CD4-positive, alpha-beta T cell treated with Interleukin-21 for 1 hour (primary cell): ENCODE measurements at regions not wholly inside any gene's neighbourhood (a gene's known extent, or its start where the extent isn't known, plus 50 kb on each side); places are given as distances from the start of the nearest gene placed in this dataset.

Experiments
- DNase-seq: peaks from one replicate; pipeline ENCODE4 v3.0.0-alpha.2; 2020

- DNase-seq = no peak
Measured at GRCh38 chr6:54010340-54011276, 100.6 kb upstream of the MLIP start.

GRCh38 chr6:54011277-54011648 is 100.0 kb upstream of the MLIP start:
- no peak for DNase-seq

GRCh38 chr6:54013966-54014365 is 97.3 kb upstream of the MLIP start:
- no peak for DNase-seq

GRCh38 chr6:54014440-54014839 is 96.8 kb upstream of the MLIP start:
- no peak for DNase-seq

- DNase-seq = no peak
Measured at GRCh38 chr6:54017877-54018276, 93.4 kb upstream of the MLIP start.

- DNase-seq = no peak
Measured at GRCh38 chr6:54018722-54019121, 92.5 kb upstream of the MLIP start.

- no peak for DNase-seq
Measured at GRCh38 chr6:54019860-54020259, 91.4 kb upstream of the MLIP start.

- no peak for DNase-seq
Measured at GRCh38 chr6:54020334-54020733, 90.9 kb upstream of the MLIP start.

GRCh38 chr6:54026652-54027400 is 84.4 kb upstream of the MLIP start:
- no peak for DNase-seq

GRCh38 chr6:54028170-54028569 is 83.1 kb upstream of the MLIP start:
- no peak for DNase-seq

GRCh38 chr6:54029187-54029586 is 82.1 kb upstream of the MLIP start:
- no peak for DNase-seq

- no peak for DNase-seq
Measured at GRCh38 chr6:54031169-54031568, 80.1 kb upstream of the MLIP start.

GRCh38 chr6:54037277-54037779 is 73.9 kb upstream of the MLIP start:
- DNase-seq = no peak

GRCh38 chr6:54040545-54040944 is 70.7 kb upstream of the MLIP start:
- no peak for DNase-seq

GRCh38 chr6:54041239-54041638 is 70.0 kb upstream of the MLIP start:
- no peak for DNase-seq

- no peak for DNase-seq
Measured at GRCh38 chr6:54043360-54043759, 67.9 kb upstream of the MLIP start.

GRCh38 chr6:54044059-54044458 is 67.2 kb upstream of the MLIP start:
- DNase-seq = no peak

- DNase-seq = no peak
Measured at GRCh38 chr6:54048782-54049181, 62.5 kb upstream of the MLIP start.

- no peak for DNase-seq
Measured at GRCh38 chr6:54050750-54051149, 60.5 kb upstream of the MLIP start.

GRCh38 chr6:54053881-54054391 is 57.3 kb upstream of the MLIP start:
- no peak for DNase-seq

GRCh38 chr6:54056105-54056504 is 55.1 kb upstream of the MLIP start:
- no peak for DNase-seq

GRCh38 chr6:54057058-54057457 is 54.2 kb upstream of the MLIP start:
- DNase-seq = no peak

GRCh38 chr6:54058236-54058635 is 53.0 kb upstream of the MLIP start:
- DNase-seq = no peak

GRCh38 chr6:54059683-54060082 is 51.6 kb upstream of the MLIP start:
- no peak for DNase-seq
